MCF 10A (cell line): ENCODE measurements at regions not wholly inside any gene's neighbourhood (a gene's known extent, or its start where the extent isn't known, plus 50 kb on each side); places are given as distances from the start of the nearest gene placed in this dataset.

ENCODE experiments used
- BruUV-seq: library from RNA; stranded (reverse); fragments of 400-500 nt; replicated peaks from 2 replicates; lab custom pipeline; 2021; lab: Mats Ljungman, UMichigan
- CTCF ChIA-PET: fragments of 300-600 bp; sonication (Branson Sonifier 250); formaldehyde crosslinking; extraction: SDS; loops from one replicate; lab custom pipeline; 2021; ENCODE audit warnings: antibody characterized with exemption, inconsistent platforms; lab: Yijun Ruan, JAX
- POLR2A ChIA-PET: fragments of 300-600, 350-650 bp; sonication (Branson Sonifier 250); formaldehyde crosslinking; extraction: SDS; loops from one replicate; lab custom pipeline; 2020; ENCODE audit warnings: antibody characterized with exemption, inconsistent platforms; lab: Yijun Ruan, JAX
- DNase-seq: peaks from one replicate; pipeline ENCODE4 v3.0.0-alpha.2; 2018; ENCODE audit not compliant: unreplicated experiment
- H3K27ac Mint-ChIP-seq: one replicate; pipeline ENCODE4 v1.8.0; 2022; ENCODE audit warnings: mild to moderate bottlenecking, low read depth, mixed read lengths; ENCODE audit not compliant: unreplicated experiment
- H3K27me3 Mint-ChIP-seq: one replicate; pipeline ENCODE4 v1.8.0; 2022; ENCODE audit warnings: mixed read lengths; ENCODE audit not compliant: insufficient read depth, unreplicated experiment
- H3K36me3 Mint-ChIP-seq: one replicate; pipeline ENCODE4 v1.8.0; 2022; ENCODE audit warnings: mild to moderate bottlenecking, moderate library complexity, mixed read lengths; ENCODE audit not compliant: insufficient read depth, unreplicated experiment
- H3K4me1 Mint-ChIP-seq: one replicate; pipeline ENCODE4 v1.8.0; 2022; ENCODE audit warnings: mixed read lengths; ENCODE audit not compliant: insufficient read depth, unreplicated experiment
- H3K4me3 Mint-ChIP-seq: one replicate; pipeline ENCODE4 v1.8.0; 2022; ENCODE audit warnings: mild to moderate bottlenecking, moderate library complexity, mixed read lengths; ENCODE audit not compliant: unreplicated experiment
- H3K9me3 Mint-ChIP-seq: one replicate; pipeline ENCODE4 v1.8.0; 2022; ENCODE audit warnings: mixed read lengths; ENCODE audit not compliant: unreplicated experiment
- intact Hi-C: fragments of 100-400 bp; cut with micrococcal nuclease; formaldehyde crosslinking; loops from 2 replicates; pipeline ENCODE4 v1.14.1; 2022
- TF ChIP-seq, protein P1 (sequence below): fragments of 200-600 bp; IDR thresholded peaks from one replicate; pipeline ENCODE4 v1.8.0; 2022; ENCODE audit warnings: antibody characterized with exemption, mild to moderate bottlenecking; ENCODE audit not compliant: unreplicated experiment

DNA sequence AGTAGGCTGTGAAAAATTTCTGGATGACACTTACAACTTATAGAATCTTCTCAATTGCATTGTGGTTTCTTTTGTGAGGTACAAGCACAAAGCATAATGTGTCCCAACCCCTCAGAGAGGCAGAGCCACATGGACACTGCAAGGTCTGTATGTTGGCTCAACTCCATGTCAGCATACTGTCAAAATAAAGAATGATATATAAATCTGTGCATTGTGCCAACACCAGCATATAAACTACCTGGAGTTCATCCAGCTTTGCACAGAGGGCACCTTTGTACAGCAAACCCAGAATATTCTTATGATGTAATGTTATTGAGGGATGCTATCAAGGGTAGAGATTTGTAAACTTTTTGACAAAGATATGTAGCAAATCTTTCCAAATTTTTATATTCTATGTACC is 1065.8 kb upstream of the MIR17HG start:
- TF ChIP-seq, protein P1, sequence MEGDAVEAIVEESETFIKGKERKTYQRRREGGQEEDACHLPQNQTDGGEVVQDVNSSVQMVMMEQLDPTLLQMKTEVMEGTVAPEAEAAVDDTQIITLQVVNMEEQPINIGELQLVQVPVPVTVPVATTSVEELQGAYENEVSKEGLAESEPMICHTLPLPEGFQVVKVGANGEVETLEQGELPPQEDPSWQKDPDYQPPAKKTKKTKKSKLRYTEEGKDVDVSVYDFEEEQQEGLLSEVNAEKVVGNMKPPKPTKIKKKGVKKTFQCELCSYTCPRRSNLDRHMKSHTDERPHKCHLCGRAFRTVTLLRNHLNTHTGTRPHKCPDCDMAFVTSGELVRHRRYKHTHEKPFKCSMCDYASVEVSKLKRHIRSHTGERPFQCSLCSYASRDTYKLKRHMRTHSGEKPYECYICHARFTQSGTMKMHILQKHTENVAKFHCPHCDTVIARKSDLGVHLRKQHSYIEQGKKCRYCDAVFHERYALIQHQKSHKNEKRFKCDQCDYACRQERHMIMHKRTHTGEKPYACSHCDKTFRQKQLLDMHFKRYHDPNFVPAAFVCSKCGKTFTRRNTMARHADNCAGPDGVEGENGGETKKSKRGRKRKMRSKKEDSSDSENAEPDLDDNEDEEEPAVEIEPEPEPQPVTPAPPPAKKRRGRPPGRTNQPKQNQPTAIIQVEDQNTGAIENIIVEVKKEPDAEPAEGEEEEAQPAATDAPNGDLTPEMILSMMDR: no peak
- ChIA-PET CTCF (interaction anchor here (1.2 kb wide), 1 partner anchor 321 kb away, joined by 3 read pairs; no protein-coding TSS in a partner anchor), POLR2A (no interaction called here)
- BruUV-seq: no TSS peak
- DNase-seq: peak; percentile 38
- no peak overlapping the region for H3K27ac Mint-ChIP-seq
- no peaks in the 10 kb centered on the region for H3K27me3 Mint-ChIP-seq
- H3K9me3 Mint-ChIP-seq: no peaks in the 10 kb centered on the region
- H3K4me1 Mint-ChIP-seq: no peaks in the 10 kb centered on the region
- H3K4me3 Mint-ChIP-seq: no peak overlapping the region
- intact Hi-C loops: no loop called here
- no peaks in the 10 kb centered on the region for H3K36me3 Mint-ChIP-seq

DNA sequence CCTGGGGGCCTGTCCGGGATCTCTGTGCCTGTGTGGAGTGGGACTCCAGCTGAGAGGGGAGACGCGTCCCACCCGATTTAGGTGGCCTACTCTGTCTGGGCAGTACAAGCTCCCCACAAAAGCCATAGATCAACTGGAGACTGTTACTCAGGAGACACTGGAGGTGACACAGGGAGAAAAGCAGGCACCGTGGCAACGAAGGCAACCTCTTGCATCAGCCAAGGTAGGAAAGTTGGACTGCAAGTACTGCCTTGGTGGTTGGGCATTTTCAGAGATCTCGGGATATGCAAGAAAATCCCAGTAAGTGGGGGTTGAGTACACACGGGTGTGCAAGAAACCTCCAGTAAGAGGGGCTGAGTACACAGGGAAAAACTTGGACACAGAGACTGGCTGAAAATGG is 1060.0 kb upstream of the MIR17HG start:
- intact Hi-C loops: no loop called here
- POLR2A ChIA-PET: no interaction called here
- DNase-seq: no peak
- Mint-ChIP-seq H3K27me3 (no peaks in the 10 kb centered on the region), H3K4me1 (no peaks in the 10 kb centered on the region), H3K9me3 (no peaks in the 10 kb centered on the region), H3K4me3 (no peak overlapping the region), H3K36me3 (no peaks in the 10 kb centered on the region), H3K27ac (no peak overlapping the region)
- no TSS peak for BruUV-seq
- CTCF ChIA-PET: no interaction called here
- TF ChIP-seq, protein P1: no peak

DNA sequence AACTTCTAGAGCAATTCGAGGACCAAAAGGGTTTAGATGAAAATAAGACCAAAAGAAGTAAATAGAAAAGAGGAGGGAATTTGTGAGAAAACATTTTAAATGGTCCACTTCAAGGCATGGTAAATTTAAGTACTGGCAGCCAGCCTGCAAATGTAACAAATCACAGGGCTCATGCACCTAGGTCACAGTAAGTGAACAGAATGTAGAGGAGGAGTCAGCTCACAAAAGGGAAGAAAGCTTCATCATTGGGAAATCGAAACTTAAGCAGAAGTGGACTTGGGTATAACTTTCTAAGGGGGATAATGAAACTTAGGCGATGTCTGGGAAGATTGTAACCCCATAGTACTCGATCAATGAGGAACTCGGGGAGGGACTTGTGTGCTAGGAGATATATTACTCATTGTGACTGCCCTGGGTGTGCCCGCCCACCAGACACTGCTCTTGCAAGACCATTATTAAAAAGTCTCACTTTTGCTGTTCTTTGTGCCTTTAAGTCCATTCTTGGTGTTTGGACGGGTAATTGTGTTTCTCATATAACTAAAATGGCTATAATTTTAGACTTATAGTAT is 1053.6 kb upstream of the MIR17HG start:
- Mint-ChIP-seq H3K27ac (no peak overlapping the region), H3K4me1 (no peaks in the 10 kb centered on the region), H3K27me3 (no peaks in the 10 kb centered on the region), H3K4me3 (no peak overlapping the region), H3K36me3 (no peaks in the 10 kb centered on the region), H3K9me3 (no peaks in the 10 kb centered on the region)
- CTCF ChIA-PET: no interaction called here
- BruUV-seq: no TSS peak
- no peak for DNase-seq
- intact Hi-C loops: no loop called here
- POLR2A ChIA-PET: interaction anchor here (0.6 kb wide), 1 partner anchor 28 kb away, joined by 3 read pairs; no protein-coding TSS in a partner anchor
- TF ChIP-seq, protein P1: no peak

DNA sequence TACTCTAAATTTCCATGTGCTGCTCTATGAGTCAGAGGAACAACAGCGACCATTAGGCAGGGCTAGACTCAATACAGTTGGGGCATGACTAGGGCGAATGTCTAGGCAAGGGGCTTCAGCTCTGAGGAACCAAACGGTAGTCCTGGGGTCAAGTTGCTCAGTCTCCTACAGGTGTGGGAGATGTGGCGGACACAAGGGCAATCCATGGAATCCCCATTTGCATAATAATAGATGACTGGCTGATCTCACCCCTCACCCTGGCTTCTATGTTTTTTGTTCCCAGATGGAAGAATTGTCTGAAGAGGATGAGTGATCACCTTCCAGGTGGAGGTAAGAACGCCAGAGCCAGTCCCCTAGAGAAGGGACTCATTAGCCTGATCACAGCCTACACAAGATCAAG is 1048.2 kb upstream of the MIR17HG start:
- TF ChIP-seq, protein P1: no peak
- Mint-ChIP-seq H3K27me3 (no peaks in the 10 kb centered on the region), H3K36me3 (no peaks in the 10 kb centered on the region), H3K27ac (peak overlapping the region; percentile 31), H3K4me3 (no peak overlapping the region), H3K9me3 (no peaks in the 10 kb centered on the region), H3K4me1 (peaks cover 5% of the 10 kb centered on the region)
- DNase-seq: no peak
- intact Hi-C loops: no loop called here
- no TSS peak for BruUV-seq
- CTCF ChIA-PET: no interaction called here
- POLR2A ChIA-PET: no interaction called here
